Activated CD8-positive, alpha-beta T cell treated with anti-CD3 and anti-CD28 coated beads for 36 hours (primary cell): ENCODE measurements at regions not wholly inside any gene's neighbourhood (a gene's known extent, or its start where the extent isn't known, plus 50 kb on each side); places are given as distances from the start of the nearest gene placed in this dataset.

ENCODE experiments used
- ATAC-seq: fragments of 200-7000 bp; cut with Tn5 transposase; one replicate; pipeline ENCODE4 v1.10.0; 2021; ENCODE audit warnings: mild to moderate bottlenecking, moderate library complexity
- CTCF ChIA-PET: fragments of 350-600 bp; sonication (Branson Sonifier 250); formaldehyde crosslinking; loops from one replicate; lab custom pipeline; 2021; ENCODE audit warnings: antibody characterized with exemption; lab: Charles Lee
- POLR2A ChIA-PET: fragments of 350-600 bp; sonication (Branson Sonifier 250); formaldehyde crosslinking; loops from one replicate; lab custom pipeline; 2021; ENCODE audit warnings: antibody characterized with exemption; lab: Charles Lee
- DNase-seq: peaks from one replicate; pipeline ENCODE4 v3.0.0-alpha.2; 2020
- H3K27ac Mint-ChIP-seq: one replicate; pipeline ENCODE4 v1.8.0; 2021; ENCODE audit warnings: mild to moderate bottlenecking, mixed read lengths
- H3K27me3 Mint-ChIP-seq: one replicate; pipeline ENCODE4 v1.8.0; 2021; ENCODE audit warnings: mixed read lengths
- H3K36me3 Mint-ChIP-seq: one replicate; pipeline ENCODE4 v1.8.0; 2021; ENCODE audit warnings: low read depth, mixed read lengths
- H3K4me1 Mint-ChIP-seq: one replicate; pipeline ENCODE4 v1.8.0; 2021; ENCODE audit warnings: low read depth, mixed read lengths
- H3K4me3 Mint-ChIP-seq: one replicate; pipeline ENCODE4 v1.8.0; 2021; ENCODE audit warnings: mild to moderate bottlenecking, moderate library complexity, mixed read lengths
- H3K9me3 Mint-ChIP-seq: one replicate; pipeline ENCODE4 v1.8.0; 2021; ENCODE audit warnings: mixed read lengths
- intact Hi-C: fragments of 100-400 bp; cut with micrococcal nuclease; formaldehyde crosslinking; loops from one replicate; pipeline ENCODE4 v1.10.0; 2022
- TF ChIP-seq, protein P1 (sequence below): fragments of 200-600 bp; IDR thresholded peaks from one replicate; pipeline ENCODE4 v1.8.0; 2022; ENCODE audit warnings: antibody characterized with exemption, mild to moderate bottlenecking

DNA sequence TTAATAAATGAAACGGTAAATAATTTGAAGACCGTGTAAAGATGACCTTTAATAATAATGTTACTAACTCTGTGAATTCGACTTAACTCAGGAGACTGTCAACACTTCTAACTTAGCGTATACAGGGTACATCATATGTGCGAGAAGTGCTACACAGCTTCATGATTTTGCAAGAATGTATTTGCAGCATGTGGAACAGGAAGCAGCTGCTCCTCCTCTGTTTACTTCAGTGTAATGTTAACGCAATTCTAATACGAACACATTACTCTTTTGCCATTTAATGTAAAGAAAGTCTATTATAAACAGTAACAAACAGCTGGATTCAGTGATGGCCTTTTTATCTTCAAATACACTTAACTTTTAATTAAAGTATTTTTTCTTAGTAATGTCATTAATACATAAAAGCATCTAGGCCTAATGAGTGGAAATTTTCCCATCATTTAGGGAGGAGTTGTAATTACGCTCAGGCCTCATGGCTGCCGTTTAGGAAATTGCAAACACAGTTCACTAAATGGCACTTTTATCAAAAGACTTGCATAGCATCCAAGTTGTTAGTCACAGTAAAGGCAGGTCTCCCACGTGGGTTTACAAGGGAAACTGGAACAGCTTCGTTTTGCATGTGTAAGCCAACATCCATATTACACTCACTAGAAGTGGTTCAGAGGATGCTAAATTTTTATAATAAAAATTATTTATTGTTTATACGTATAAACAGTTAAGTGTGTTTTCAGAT is 635.7 kb downstream of the FBXO15 start:
- no peaks in the 10 kb centered on the region for H3K27me3 Mint-ChIP-seq
- ATAC-seq (no peak), DNase-seq (no peak)
- H3K27ac Mint-ChIP-seq, result no peak overlapping the region
- H3K9me3 Mint-ChIP-seq, result no peaks in the 10 kb centered on the region
- ChIA-PET CTCF (no interaction called here), POLR2A (no interaction called here)
- TF ChIP-seq, protein P1, sequence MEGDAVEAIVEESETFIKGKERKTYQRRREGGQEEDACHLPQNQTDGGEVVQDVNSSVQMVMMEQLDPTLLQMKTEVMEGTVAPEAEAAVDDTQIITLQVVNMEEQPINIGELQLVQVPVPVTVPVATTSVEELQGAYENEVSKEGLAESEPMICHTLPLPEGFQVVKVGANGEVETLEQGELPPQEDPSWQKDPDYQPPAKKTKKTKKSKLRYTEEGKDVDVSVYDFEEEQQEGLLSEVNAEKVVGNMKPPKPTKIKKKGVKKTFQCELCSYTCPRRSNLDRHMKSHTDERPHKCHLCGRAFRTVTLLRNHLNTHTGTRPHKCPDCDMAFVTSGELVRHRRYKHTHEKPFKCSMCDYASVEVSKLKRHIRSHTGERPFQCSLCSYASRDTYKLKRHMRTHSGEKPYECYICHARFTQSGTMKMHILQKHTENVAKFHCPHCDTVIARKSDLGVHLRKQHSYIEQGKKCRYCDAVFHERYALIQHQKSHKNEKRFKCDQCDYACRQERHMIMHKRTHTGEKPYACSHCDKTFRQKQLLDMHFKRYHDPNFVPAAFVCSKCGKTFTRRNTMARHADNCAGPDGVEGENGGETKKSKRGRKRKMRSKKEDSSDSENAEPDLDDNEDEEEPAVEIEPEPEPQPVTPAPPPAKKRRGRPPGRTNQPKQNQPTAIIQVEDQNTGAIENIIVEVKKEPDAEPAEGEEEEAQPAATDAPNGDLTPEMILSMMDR, result no peak
- intact Hi-C loops, result no loop called here
- no peak overlapping the region for H3K4me3 Mint-ChIP-seq
- H3K36me3 Mint-ChIP-seq, result no peaks in the 10 kb centered on the region
- H3K4me1 Mint-ChIP-seq, result no peaks in the 10 kb centered on the region

- no peaks in the 10 kb centered on the region for H3K36me3 Mint-ChIP-seq
- CTCF ChIA-PET, result no interaction called here
- H3K27ac Mint-ChIP-seq, result no peak overlapping the region
- DNase-seq (no peak), ATAC-seq (no peak)
- POLR2A ChIA-PET, result no interaction called here
- H3K4me3 Mint-ChIP-seq, result no peak overlapping the region
- H3K27me3 Mint-ChIP-seq, result no peaks in the 10 kb centered on the region
- H3K9me3 Mint-ChIP-seq, result no peaks in the 10 kb centered on the region
- no peaks in the 10 kb centered on the region for H3K4me1 Mint-ChIP-seq
- intact Hi-C loops, result no loop called here
- TF ChIP-seq, protein P1, result no peak
These were observed 638.2 kb downstream of the FBXO15 start for GRCh38 chr18:73509460-73509859.

GRCh38 chr18:73503326-73503725 is 635.5 kb upstream of the NETO1 start:
- POLR2A ChIA-PET, result no interaction called here
- intact Hi-C loops, result no loop called here
- Mint-ChIP-seq H3K4me1 (no peaks in the 10 kb centered on the region), H3K27ac (no peak overlapping the region), H3K27me3 (no peaks in the 10 kb centered on the region), H3K36me3 (no peaks in the 10 kb centered on the region), H3K4me3 (no peak overlapping the region), H3K9me3 (no peaks in the 10 kb centered on the region)
- CTCF ChIA-PET, result no interaction called here
- ATAC-seq (no peak), DNase-seq (no peak)
- TF ChIP-seq, protein P1, result no peak

DNA sequence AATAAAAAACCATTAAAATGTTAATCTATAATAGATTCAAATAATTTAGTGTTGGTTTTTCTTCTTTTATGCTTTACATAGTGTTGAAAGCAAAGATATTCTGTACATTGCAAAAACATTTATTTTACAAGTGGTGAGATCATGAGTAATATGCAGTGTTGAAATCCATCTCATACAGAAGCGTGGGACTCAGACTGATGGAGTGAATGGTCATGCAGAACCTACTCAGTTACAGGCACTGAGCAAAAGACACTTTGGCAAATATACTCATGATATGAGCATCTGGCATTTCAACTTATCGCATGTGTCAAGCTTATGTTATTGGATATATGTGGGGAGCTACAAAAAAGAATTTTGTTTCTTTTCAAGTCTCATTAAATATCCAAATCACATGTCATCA is 620.2 kb upstream of the NETO1 start:
- intact Hi-C loops, result no loop called here
- Mint-ChIP-seq H3K4me3 (no peak overlapping the region), H3K4me1 (no peaks in the 10 kb centered on the region), H3K27ac (no peak overlapping the region), H3K27me3 (no peaks in the 10 kb centered on the region), H3K9me3 (peaks cover 5% of the 10 kb centered on the region), H3K36me3 (no peaks in the 10 kb centered on the region)
- POLR2A ChIA-PET, result no interaction called here
- CTCF ChIA-PET, result no interaction called here
- TF ChIP-seq, protein P1, result no peak
- DNase-seq (no peak), ATAC-seq (no peak)

- H3K9me3 Mint-ChIP-seq, result peaks cover 5% of the 10 kb centered on the region
- no peaks in the 10 kb centered on the region for H3K36me3 Mint-ChIP-seq
- H3K27ac Mint-ChIP-seq, result no peak overlapping the region
- POLR2A ChIA-PET, result no interaction called here
- TF ChIP-seq, protein P1, result no peak
- ATAC-seq (no peak), DNase-seq (no peak)
- CTCF ChIA-PET, result no interaction called here
- intact Hi-C loops, result no loop called here
- no peaks in the 10 kb centered on the region for H3K4me1 Mint-ChIP-seq
- no peak overlapping the region for H3K4me3 Mint-ChIP-seq
- no peaks in the 10 kb centered on the region for H3K27me3 Mint-ChIP-seq
These were observed 617.4 kb upstream of the NETO1 start for GRCh38 chr18:73485166-73485565.
